ENCODE measurements at regions not wholly inside any gene's neighbourhood (a gene's known extent, or its start where the extent isn't known, plus 50 kb on each side); places are given as distances from the start of the nearest gene placed in this dataset.

GRCh38 chr2:120550893-120551446 lies 184.7 kb upstream of the GLI2 start (continued):
- TF ChIP-seq SRSF4 (IDR thresholded peaks at IDR 0.05; ENCODE audit: low read depth, low read length, poor library complexity, severe bottlenecking) (no peak), DMAP1 (CRISPR knock-in tag; IDR thresholded peaks at IDR 0.05) (no peak), IRF1 (CRISPR knock-in tag; IDR thresholded peaks at IDR 0.05; ENCODE audit: low read depth) (no peak), SNAI1 (CRISPR knock-in tag; IDR thresholded peaks at IDR 0.05; ENCODE audit: borderline replicate concordance) (no peak), SMAD9 (CRISPR knock-in tag; IDR thresholded peaks at IDR 0.05) (no peak), IKZF1 (IDR thresholded peaks at IDR 0.05) (no peak), ZFP36L2 (CRISPR knock-in tag; IDR thresholded peaks at IDR 0.05) (no peak), KAT2B (IDR thresholded peaks at IDR 0.05; ENCODE audit: borderline replicate concordance, low read depth, low read length) (no peak), CBX5 (CRISPR knock-in tag; IDR thresholded peaks at IDR 0.05; ENCODE audit: borderline replicate concordance) (peak; percentile 82; the same call in 1 of the 2 replicates), CSRNP1 (CRISPR knock-in tag; IDR thresholded peaks at IDR 0.05) (no peak), BRF2 (CRISPR knock-in tag; IDR thresholded peaks at IDR 0.05) (peak; percentile 44; the same call in 1 of the 2 replicates), MAFG (CRISPR knock-in tag; IDR thresholded peaks at IDR 0.05) (no peak), IRF9 (CRISPR knock-in tag; IDR thresholded peaks at IDR 0.05; ENCODE audit: borderline replicate concordance) (no peak), CC2D1A (CRISPR knock-in tag; IDR thresholded peaks at IDR 0.05) (0 out of 2 replicates have a peak, but pooled peaks have one; percentile 94), ZNF724P (CRISPR knock-in tag; IDR thresholded peaks at IDR 0.05; ENCODE audit: borderline replicate concordance) (peak; percentile 62; the same call in 1 of the 2 replicates), MAX (IDR thresholded peaks at IDR 0.05) (peak; percentile 71), GZF1 (CRISPR knock-in tag; IDR thresholded peaks at IDR 0.05) (no peak), NFKB2 (CRISPR knock-in tag; IDR thresholded peaks at IDR 0.05; ENCODE audit: borderline replicate concordance) (no peak), ZBTB8A (CRISPR knock-in tag; IDR thresholded peaks at IDR 0.05; ENCODE audit: borderline replicate concordance, low read depth) (no peak), ZNF660 (CRISPR knock-in tag; IDR thresholded peaks at IDR 0.05; ENCODE audit: borderline replicate concordance, low read depth) (no peak), ATAD3A (CRISPR knock-in tag; IDR thresholded peaks at IDR 0.05) (no peak), HOXD1 (CRISPR knock-in tag; IDR thresholded peaks at IDR 0.05) (peak; percentile 65; the same call in 1 of the 2 replicates), NFATC3 (CRISPR knock-in tag; IDR thresholded peaks at IDR 0.05) (no peak), THAP11 (CRISPR knock-in tag; IDR thresholded peaks at IDR 0.05) (peak; percentile 61; the same call in 1 of the 2 replicates), PHF5A (CRISPR knock-in tag; IDR thresholded peaks at IDR 0.05; ENCODE audit: low read depth, unreplicated experiment) (peak; percentile 95), ZNF382 (CRISPR knock-in tag; IDR thresholded peaks at IDR 0.05; ENCODE audit: borderline replicate concordance) (no peak), ZNF558 (CRISPR knock-in tag; IDR thresholded peaks at IDR 0.05; ENCODE audit: borderline replicate concordance) (no peak)
